HG03175 (cell line): ENCODE measurements at regions not wholly inside any gene's neighbourhood (a gene's known extent, or its start where the extent isn't known, plus 50 kb on each side); places are given as distances from the start of the nearest gene placed in this dataset.

ENCODE experiments used
- ATAC-seq: cut with Tn5 transposase; IDR thresholded peaks from one replicate; pipeline ENCODE4 v1.9.1; 2021; ENCODE audit warnings: mild to moderate bottlenecking, moderate library complexity; ENCODE audit not compliant: unreplicated experiment

- no peak for ATAC-seq
These were observed 1157.7 kb upstream of the MAP3K7 start for GRCh38 chr6:91744566-91744965.

DNA sequence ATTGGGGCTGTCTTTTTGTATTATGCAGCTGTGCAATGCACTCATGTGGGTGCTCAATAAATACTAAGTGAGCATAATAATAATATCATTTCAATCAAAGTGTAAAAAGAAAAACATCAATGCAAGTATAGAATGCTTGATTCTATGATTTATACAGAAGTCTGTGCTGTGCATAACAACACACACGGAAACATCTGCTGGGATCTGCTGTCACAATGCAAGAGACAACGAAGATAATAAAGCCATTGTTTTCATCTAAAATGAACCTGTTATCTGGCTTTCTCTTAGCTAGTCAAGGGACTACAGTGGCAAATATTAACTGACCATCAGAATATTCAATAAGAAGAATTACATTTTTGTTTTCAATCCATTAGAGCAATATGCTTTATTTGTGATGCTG lies 1156.9 kb upstream of the MAP3K7 start:
- ATAC-seq, result no peak

- ATAC-seq, result no peak
These were observed 1145.1 kb upstream of the MAP3K7 start for GRCh38 chr6:91731939-91732338.

DNA sequence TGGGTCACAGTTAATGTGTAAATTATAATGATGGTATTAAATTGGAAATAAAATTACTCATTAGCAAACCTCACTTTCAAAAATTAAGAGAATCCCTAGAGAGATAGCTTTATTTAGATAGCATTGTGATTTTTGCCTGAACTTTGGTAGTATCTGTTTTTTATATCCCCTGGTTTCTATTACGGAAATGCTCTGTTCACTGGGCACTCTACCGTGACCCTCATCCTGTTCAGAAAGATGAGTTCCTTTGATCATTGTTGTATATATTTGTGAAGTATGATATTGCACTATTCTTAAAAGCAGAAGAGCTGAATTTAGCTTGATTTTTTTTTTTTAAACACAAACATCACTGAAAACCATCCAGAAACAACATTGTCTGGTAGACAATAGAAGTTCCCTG lies 1143.8 kb upstream of the MAP3K7 start:
- no peak for ATAC-seq

GRCh38 chr6:91720324-91720723 lies 1133.5 kb upstream of the MAP3K7 start:
- ATAC-seq, result no peak

- peak; percentile 43 for ATAC-seq
These were observed 1132.5 kb upstream of the MAP3K7 start for GRCh38 chr6:91719414-91719813.

- peak; percentile 43 for ATAC-seq
These were observed 1131.3 kb upstream of the MAP3K7 start for GRCh38 chr6:91718198-91718597.

DNA sequence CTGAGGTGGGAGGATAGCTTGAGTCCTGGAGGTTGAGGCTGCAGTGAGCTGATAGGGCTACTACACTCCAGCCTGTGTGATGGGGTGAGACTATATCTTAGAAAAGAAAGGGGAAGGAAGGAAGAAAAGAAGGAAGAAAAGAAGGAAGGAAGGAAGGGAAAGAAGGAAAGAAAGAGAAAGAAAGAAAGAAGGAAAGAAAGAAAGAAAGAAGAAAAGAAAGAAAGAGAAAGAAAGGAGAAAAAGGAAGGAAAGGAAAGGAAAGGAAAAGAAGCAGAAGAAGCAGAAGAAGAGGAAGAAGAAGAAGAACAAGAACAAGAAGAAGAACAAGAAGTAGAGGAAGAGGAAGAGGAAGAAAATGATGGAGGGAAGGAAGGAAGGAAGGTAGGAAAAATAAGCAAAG lies 1130.2 kb upstream of the MAP3K7 start:
- ATAC-seq, result no peak

- no peak for ATAC-seq
These were observed 1129.5 kb upstream of the MAP3K7 start for GRCh38 chr6:91716361-91716760.

DNA sequence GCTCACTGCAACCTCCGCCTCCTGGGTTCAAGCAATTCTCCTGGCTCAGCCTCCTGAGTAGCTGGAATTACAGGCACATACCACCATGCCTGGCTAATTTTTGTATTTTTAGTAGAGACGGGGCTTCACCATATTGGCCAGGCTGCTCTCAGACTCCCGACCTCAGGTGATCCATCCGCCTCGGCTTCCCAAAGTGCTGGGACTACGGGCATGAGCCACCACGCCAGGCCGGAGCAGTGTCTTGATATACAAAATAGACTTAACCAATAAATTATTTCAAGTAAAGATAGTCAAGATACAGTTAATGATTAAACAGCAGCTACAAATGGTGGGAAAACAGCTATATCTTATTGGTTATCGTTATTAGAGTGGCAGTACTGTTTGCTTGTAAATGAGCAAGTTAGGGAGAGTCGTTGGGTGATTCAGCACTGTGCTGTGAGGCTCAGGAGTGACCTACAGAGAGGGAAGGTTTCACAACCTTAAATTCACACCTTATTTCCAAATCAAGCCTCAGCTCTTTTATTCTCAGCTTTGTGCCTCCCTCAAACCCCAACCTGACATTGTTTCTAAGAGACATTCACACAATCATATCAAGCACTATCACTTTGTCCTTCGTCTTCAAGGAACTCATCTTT lies 1128.4 kb upstream of the MAP3K7 start:
- no peak for ATAC-seq

DNA sequence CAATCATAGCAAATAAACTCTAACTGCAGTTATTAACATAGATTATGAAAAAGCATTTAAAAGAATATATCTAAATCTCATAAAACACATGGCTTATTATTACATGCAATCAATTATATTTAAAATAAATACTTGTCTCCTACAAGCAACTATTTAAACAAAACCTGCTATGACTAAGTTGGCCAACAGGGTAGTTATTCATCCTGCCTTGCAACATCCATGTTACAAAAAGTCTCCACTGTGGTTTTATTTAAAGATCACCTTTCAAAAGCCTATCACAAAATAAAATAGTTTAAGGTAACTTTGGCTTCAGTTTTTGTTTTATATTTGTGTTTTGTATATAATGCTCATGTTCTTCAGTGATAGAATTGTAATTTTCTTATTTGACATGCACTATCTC lies 1127.0 kb upstream of the MAP3K7 start:
- ATAC-seq, result no peak

DNA sequence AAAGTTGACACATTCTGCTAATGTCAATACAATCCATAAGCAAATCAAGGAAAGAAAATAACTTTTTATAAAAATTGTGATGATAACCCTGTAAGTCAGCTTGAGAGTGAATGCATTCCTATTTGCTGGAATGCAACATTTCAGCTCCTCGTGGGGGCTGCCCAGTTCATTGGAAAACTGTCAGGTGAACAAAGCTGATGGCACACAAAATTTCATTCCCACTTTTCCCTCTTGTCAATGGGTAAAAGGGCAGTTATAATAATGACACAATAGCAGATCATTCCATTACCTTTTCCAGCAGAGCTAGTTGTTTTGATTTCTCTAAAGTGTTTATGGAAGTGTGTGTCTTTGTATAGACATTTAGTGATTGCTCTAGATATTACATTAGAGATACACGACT lies 1124.6 kb upstream of the MAP3K7 start:
- no peak for ATAC-seq

DNA sequence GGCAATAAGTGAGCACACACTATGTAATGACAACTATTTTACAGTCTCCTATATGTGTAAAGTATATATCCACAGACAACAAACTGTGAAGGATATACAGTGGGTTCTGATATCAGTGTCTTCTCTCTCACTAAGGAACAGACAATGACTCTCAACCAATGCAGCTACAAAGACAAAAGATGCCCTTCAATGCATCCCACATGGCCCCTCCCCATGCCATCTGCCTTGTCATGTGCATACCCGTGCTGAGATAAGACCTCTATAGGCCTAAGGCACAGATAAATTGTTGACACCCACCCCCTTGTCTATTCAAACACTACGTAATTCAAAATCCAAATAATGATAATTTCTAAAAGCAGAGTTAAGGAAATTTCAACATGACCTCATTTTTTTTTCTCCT lies 1123.5 kb upstream of the MAP3K7 start:
- ATAC-seq, result no peak

- ATAC-seq, result no peak
These were observed 1121.7 kb upstream of the MAP3K7 start for GRCh38 chr6:91708534-91708933.

- ATAC-seq, result no peak
These were observed 1118.8 kb upstream of the MAP3K7 start for GRCh38 chr6:91705646-91706045.

DNA sequence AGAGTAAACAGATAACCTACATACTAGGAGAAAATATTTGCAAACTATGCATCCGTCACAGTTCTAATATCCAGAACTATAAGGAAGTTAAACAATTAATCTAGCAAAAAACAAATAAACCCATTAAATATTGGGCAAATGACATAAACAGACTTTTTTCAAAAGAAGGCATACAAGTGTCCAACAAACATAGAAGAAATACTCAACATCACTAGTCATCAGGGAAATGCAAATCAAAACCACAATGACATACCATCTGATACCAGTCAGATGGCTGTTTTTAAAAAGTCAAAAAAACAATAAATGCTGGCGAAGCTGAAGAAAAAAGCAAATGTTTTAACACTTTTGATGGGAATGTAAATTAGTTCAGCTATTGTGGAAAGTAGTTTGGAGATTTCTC lies 1117.7 kb upstream of the MAP3K7 start:
- no peak for ATAC-seq

- no peak for ATAC-seq
These were observed 1110.3 kb upstream of the MAP3K7 start for GRCh38 chr6:91697010-91697695.

GRCh38 chr6:91695221-91695620 lies 1108.3 kb upstream of the MAP3K7 start:
- no peak for ATAC-seq

- no peak for ATAC-seq
These were observed 1107.3 kb upstream of the MAP3K7 start for GRCh38 chr6:91694016-91694654.

DNA sequence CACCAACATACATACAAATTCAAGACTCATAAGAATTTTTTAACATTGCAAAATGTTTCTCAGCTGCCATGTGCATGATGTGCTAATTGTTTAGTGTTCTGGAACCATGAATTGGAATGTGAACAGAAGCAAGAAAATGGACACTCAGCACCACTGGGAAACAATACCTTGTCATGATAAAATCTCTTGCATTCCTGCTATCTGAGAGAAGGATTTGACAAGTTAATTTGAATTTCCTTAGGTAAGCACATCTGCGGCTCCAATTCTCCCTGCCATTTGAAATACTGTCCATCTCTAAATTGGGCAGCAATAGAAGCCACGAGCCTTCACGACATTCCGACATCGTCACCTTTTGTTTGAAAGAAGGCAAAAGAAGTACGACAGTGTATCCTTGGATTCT lies 1104.6 kb upstream of the MAP3K7 start:
- ATAC-seq, result no peak

- no peak for ATAC-seq
These were observed 1096.4 kb upstream of the MAP3K7 start for GRCh38 chr6:91683240-91683639.

DNA sequence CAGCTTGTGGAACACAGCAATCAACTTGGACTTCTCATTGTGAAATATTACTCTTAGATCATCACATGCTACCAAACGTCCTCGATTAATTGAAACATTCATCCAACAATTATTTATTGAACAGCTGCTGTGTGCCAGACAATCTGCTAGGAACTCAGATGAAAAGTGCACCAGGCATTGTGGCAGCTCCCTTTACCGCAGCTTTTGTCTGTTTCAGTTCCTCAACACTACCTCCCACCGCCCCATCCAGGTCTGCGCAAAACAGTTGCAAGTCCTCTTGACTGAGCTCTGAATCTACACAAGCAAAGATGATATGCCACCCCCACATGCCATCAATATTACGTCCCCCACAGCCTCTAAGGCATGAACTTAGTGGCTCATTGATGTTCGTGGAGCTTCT lies 1094.4 kb upstream of the MAP3K7 start:
- ATAC-seq, result no peak
